Memory B cell (primary cell): ENCODE measurements at regions not wholly inside any gene's neighbourhood (a gene's known extent, or its start where the extent isn't known, plus 50 kb on each side); places are given as distances from the start of the nearest gene placed in this dataset.

Experiments
- ATAC-seq: fragments of 150-1000 bp; cut with Tn5 transposase; 2 replicates; pipeline ENCODE4 v1.10.0; 2021; ENCODE audit warnings: low read depth, mild to moderate bottlenecking, moderate library complexity
- DNase-seq, 2 donors: peaks; one replicate each; pipeline ENCODE4 v3.0.0; 2022; ENCODE audit warnings: low spot score in 2 of 2
- H3K27ac Mint-ChIP-seq: one replicate; pipeline ENCODE4 v1.8.0; 2022; ENCODE audit warnings: mild to moderate bottlenecking, moderate library complexity, mixed read lengths
- H3K27me3 Mint-ChIP-seq: one replicate; pipeline ENCODE4 v1.8.0; 2022; ENCODE audit warnings: mixed read lengths
- H3K36me3 Mint-ChIP-seq: one replicate; pipeline ENCODE4 v1.8.0; 2022; ENCODE audit warnings: mild to moderate bottlenecking, mixed read lengths
- H3K4me1 Mint-ChIP-seq: one replicate; pipeline ENCODE4 v1.8.0; 2022; ENCODE audit warnings: mixed read lengths
- H3K4me3 Mint-ChIP-seq: one replicate; pipeline ENCODE4 v1.8.0; 2022; ENCODE audit warnings: mild to moderate bottlenecking, moderate library complexity, mixed read lengths
- H3K9me3 Mint-ChIP-seq: one replicate; pipeline ENCODE4 v1.8.0; 2022; ENCODE audit warnings: mixed read lengths

DNA sequence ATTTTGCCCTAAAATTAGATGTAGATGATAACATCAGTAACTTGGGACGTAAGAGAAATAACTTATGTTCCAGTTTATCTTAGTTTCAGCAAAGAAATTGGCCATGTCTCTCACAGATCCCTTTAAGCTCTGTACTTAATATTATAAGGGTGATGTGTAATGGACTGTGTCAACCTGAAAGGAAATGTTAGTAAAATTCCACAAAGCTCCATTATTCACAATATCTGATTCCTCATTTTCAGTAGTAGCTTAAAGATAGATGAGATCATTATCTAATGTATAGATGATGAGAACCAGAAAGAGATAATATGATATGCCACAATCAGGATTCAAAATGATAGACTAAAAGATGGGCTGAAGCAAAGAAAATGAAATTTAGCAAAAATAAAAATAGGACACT is 316.8 kb upstream of the CHRM2 start:
- DNase-seq (no peak), ATAC-seq (no peak)
- H3K4me1 Mint-ChIP-seq, result no peaks in the 10 kb centered on the region
- no peaks in the 10 kb centered on the region for H3K36me3 Mint-ChIP-seq
- no peak overlapping the region for H3K4me3 Mint-ChIP-seq
- no peaks in the 10 kb centered on the region for H3K27me3 Mint-ChIP-seq
- peaks cover 3% of the 10 kb centered on the region for H3K9me3 Mint-ChIP-seq
- no peak overlapping the region for H3K27ac Mint-ChIP-seq

DNA sequence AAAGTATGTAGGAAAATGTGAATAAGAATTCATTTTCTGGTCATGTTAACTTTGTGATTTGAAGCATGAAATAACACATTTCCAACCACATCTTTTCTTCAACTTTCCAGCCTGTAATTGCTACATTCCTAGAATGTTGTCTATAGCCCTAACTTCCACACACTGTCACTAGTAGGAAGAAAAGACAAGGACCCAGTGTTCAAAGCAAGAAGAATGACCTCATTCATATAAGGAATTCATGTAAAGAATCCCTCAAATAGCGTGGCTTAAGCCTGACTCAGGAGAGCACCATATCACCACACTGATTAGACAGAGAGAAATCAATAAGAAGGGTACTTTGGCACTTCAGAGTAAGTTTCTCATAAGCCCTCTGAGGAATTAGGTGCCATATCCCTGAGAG is 318.7 kb upstream of the CHRM2 start:
- no peaks in the 10 kb centered on the region for H3K36me3 Mint-ChIP-seq
- no peak overlapping the region for H3K4me3 Mint-ChIP-seq
- peaks cover 3% of the 10 kb centered on the region for H3K9me3 Mint-ChIP-seq
- no peak overlapping the region for H3K27ac Mint-ChIP-seq
- DNase-seq, result no peak
- no peak for ATAC-seq
- H3K27me3 Mint-ChIP-seq, result no peaks in the 10 kb centered on the region
- no peaks in the 10 kb centered on the region for H3K4me1 Mint-ChIP-seq

DNA sequence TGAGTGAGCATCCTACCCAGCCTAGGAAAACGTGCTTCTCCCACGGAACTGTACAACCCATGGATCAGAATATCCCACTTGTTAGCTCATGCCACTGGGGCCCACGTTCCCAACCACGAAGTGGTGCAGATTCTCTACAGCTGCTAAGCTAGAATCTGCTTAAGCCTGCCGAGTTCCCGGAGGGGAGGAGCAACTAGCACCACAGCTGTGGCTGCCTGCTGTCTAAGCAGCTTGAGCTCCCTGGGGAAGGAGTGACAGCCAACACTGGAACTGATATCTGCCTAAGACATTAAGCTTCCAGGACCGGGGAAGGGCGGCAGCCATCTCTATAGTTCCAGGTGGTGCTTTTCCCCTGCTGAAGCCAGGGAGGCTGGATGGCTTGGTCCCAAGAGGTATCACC is 334.7 kb upstream of the CHRM2 start:
- ATAC-seq (no peak), DNase-seq (no peak)
- H3K4me1 Mint-ChIP-seq, result no peaks in the 10 kb centered on the region
- H3K36me3 Mint-ChIP-seq, result no peaks in the 10 kb centered on the region
- H3K4me3 Mint-ChIP-seq, result no peak overlapping the region
- H3K9me3 Mint-ChIP-seq, result peaks cover 15% of the 10 kb centered on the region
- no peaks in the 10 kb centered on the region for H3K27me3 Mint-ChIP-seq
- H3K27ac Mint-ChIP-seq, result no peak overlapping the region

DNA sequence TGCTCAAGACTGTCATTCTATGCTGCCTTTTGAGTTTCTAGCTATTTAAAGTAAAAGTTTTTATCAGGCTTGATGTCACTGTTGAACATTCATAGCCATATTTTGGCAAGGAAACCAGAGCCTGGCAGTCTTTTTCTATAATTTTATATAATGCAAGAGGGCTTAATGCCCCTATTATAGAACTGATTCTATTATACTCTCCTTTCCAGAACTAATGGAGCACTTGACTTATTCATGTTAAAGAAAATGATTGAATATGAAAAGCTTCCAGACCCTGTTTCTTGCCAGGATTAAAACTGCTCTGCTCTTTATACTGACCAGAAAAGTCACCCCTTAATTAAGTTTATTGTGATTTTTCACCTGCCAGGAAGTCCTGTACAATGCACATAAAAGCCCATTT is 337.6 kb upstream of the CHRM2 start:
- Mint-ChIP-seq H3K4me3 (no peak overlapping the region), H3K36me3 (no peaks in the 10 kb centered on the region)

DNA sequence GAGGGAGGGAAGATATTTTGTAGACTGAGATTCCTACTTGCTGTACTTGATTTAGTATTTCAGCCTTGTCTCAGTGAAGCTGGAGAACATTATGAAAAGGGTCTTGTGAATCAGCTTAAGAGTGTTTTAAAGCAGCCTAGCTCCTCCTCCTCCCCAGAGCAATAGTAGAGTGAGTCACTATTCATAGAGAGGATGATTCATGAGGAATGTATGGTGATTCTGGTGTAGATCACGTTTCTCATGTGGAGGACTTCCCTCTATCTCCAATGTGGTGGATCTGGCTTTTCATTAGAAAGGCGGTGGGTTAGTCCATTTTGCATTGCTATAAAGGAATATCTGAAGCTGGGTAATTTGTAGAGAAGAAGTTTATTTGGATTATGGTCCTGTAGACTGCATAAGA is 340.1 kb upstream of the CHRM2 start:
- Mint-ChIP-seq H3K9me3 (peaks cover 4% of the 10 kb centered on the region), H3K4me3 (no peak overlapping the region), H3K4me1 (no peaks in the 10 kb centered on the region), H3K27me3 (no peaks in the 10 kb centered on the region), H3K27ac (no peak overlapping the region), H3K36me3 (no peaks in the 10 kb centered on the region)
- ATAC-seq (no peak), DNase-seq (no peak)

More for the DNA sequence above, 337.6 kb upstream of the CHRM2 start:
- Mint-ChIP-seq H3K9me3 (peaks cover 9% of the 10 kb centered on the region), H3K27ac (no peak overlapping the region), H3K27me3 (no peaks in the 10 kb centered on the region), H3K4me1 (no peaks in the 10 kb centered on the region)
- ATAC-seq (no peak), DNase-seq (no peak)

DNA sequence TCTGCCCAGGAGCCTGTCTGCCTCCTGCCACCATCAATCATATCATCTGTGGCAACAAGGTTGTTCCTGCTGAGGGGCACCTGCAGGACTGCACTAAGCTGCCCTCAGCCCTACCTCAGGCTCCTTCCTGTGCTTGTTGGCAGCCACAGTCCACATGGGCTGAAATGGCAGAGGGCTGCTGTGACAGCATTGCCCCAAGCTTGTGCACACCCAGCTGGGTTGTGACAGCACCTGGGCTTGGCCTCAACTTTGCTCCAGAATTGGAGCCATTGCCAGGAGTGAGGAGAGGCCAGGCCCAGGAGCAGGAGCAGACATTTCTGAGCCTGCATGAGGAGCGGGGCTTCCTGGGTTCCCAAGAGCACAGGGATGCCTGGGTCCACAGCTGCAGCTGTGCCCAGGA is 340.9 kb upstream of the CHRM2 start:
- ATAC-seq (no peak), DNase-seq (no peak)
- Mint-ChIP-seq H3K27ac (no peak overlapping the region), H3K9me3 (peaks cover 1% of the 10 kb centered on the region), H3K27me3 (no peaks in the 10 kb centered on the region), H3K4me3 (no peak overlapping the region), H3K4me1 (no peaks in the 10 kb centered on the region), H3K36me3 (no peaks in the 10 kb centered on the region)

DNA sequence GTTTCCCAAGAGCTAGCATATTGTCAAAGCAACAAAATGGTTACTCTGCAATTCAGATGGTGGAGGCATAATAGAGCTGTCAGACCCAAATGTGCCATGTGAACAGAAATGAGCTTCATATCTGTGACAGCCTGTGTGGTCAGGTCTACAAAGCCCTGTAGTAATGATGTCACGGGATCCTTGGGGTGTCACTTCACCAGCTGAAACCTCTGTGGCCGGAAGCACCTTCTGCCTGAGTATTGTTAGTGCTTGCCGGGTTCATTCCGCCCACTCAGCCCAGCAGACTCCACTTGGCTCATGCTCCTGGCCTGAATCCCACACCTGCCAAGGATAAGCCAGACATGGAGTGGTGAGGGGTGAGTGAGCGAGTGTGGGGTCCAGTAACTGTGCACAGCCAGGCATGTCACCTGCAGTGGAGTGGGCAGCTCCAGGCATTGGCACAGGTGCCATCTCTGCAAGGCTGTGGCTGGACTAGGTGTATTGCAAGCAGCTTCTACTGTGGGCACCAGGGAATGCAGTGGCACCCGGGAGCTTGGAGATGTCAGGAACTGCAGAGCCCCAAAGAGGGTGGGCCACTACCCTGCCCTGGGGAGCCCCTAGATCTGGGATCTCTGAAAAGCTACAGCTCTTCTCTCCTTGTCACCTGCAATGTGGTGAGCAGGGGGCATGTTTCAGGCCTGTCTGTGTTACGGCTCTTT is 341.9 kb upstream of the CHRM2 start:
- Mint-ChIP-seq H3K4me1 (no peaks in the 10 kb centered on the region), H3K36me3 (no peaks in the 10 kb centered on the region), H3K9me3 (peaks cover 1% of the 10 kb centered on the region), H3K4me3 (no peak overlapping the region), H3K27me3 (no peaks in the 10 kb centered on the region), H3K27ac (no peak overlapping the region)
- ATAC-seq (no peak), DNase-seq (no peak)

DNA sequence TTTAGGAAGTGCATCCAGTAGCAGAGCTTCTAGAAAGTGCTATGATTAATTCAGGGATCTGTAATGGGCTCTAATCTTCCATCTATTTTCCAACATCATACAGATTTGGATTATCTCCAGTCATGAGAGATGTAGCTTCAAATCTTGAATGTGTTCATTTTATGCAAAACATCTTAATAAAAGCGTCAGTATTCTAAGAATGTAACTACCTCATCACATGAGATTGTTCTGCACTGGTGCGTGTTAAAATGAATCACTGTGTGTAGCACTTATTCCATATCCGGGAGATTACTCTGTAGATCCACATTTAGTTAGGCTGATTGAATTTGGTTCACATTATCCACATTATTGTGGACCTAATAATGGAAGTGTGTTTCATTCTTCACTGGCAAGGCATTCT is 344.9 kb upstream of the CHRM2 start:
- Mint-ChIP-seq H3K9me3 (peaks cover 3% of the 10 kb centered on the region), H3K27ac (no peak overlapping the region), H3K36me3 (no peaks in the 10 kb centered on the region), H3K4me3 (no peak overlapping the region), H3K27me3 (no peaks in the 10 kb centered on the region), H3K4me1 (no peaks in the 10 kb centered on the region)
- no peak for DNase-seq
- ATAC-seq, result no peak

DNA sequence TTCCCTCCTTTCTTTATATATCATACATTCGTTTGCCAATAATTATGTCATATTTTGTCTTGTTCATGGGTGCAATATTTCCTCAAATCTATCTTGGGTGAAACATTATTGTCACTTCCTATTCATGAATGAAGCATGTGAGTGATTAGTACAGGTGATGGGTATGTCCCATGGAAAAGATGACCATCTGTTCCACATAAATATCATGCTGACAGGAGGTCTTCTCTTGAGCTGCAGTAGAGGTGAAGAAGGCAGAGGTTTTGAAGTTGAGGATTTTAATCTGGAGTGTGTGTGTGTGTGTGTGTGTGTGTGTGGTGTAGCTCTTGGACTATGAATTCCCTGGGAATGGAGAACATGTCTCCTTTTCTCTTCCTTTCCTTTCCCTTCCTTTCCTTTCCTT is 350.5 kb upstream of the CHRM2 start:
- Mint-ChIP-seq H3K36me3 (no peaks in the 10 kb centered on the region), H3K4me1 (no peaks in the 10 kb centered on the region), H3K4me3 (no peak overlapping the region), H3K27ac (no peak overlapping the region), H3K27me3 (no peaks in the 10 kb centered on the region), H3K9me3 (peaks cover 8% of the 10 kb centered on the region)
- DNase-seq (no peak), ATAC-seq (no peak)

DNA sequence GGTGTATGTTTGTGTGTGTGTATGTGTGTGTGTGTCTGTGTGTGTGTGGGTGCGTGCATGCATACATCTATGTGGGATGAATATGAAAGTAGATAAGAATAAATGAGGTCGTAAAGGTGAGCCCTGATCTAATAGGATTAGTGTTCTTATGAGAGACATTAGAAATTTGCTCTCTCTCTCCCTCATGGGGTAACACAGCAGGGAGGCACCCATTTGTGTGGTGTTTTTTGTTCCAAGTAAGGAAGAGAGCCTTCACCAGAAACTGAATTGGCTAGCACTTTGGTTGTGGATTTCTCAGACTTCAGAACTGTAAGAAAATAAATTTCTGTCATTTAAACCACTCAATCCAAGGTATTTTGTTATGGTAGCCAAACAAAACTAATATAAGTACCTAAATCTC is 353.7 kb upstream of the CHRM2 start:
- H3K36me3 Mint-ChIP-seq, result no peaks in the 10 kb centered on the region
- no peak for DNase-seq
- ATAC-seq, result no peak
- no peak overlapping the region for H3K4me3 Mint-ChIP-seq
- H3K27me3 Mint-ChIP-seq, result no peaks in the 10 kb centered on the region
- H3K27ac Mint-ChIP-seq, result no peak overlapping the region
- no peaks in the 10 kb centered on the region for H3K4me1 Mint-ChIP-seq
- peaks cover 12% of the 10 kb centered on the region for H3K9me3 Mint-ChIP-seq

DNA sequence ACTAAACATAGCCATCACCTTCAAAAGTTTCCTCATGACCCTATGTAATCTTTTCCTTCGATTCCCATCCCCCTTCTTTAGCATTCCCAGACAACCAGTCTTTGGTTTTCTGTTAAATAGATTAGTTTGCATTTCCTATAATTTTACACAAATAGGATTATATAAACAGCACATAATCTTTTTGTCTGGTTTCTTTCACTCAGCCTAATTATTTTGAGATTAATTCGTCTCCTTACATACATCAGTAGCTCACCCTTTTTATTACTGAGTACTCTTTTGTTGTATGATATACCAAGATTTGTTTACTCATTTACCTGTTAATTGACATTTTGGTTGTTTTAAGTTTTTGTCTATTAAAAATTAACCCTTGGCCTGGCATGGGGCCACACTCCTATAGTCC is 354.7 kb upstream of the CHRM2 start:
- H3K4me1 Mint-ChIP-seq, result no peaks in the 10 kb centered on the region
- no peak for DNase-seq
- H3K9me3 Mint-ChIP-seq, result peaks cover 10% of the 10 kb centered on the region
- H3K36me3 Mint-ChIP-seq, result no peaks in the 10 kb centered on the region
- H3K27me3 Mint-ChIP-seq, result no peaks in the 10 kb centered on the region
- H3K4me3 Mint-ChIP-seq, result no peak overlapping the region
- ATAC-seq, result no peak
- H3K27ac Mint-ChIP-seq, result no peak overlapping the region

DNA sequence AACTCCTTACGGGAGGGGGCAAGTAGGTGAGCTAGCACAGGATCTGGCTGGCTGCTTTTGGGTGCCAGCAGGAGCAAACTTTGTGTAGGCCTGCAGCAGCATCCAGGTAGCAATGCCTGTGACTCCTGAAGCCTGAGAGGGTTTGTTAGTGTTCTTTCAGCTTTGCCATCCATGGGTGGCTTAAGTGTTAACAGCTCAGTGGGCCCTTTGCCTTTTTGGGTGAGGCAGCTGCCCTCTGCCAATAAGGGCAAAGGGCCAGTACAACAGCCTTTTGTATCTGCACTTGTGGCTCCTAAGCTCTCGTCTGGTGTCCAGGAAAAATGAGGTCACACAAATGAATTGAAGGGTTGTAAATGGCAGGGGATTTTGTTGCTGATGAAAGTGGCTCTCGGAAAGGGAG is 359.0 kb upstream of the CHRM2 start:
- Mint-ChIP-seq H3K36me3 (no peaks in the 10 kb centered on the region), H3K27me3 (no peaks in the 10 kb centered on the region), H3K4me3 (no peak overlapping the region), H3K27ac (no peak overlapping the region), H3K9me3 (peaks cover 9% of the 10 kb centered on the region), H3K4me1 (no peaks in the 10 kb centered on the region)
- DNase-seq, result no peak
- ATAC-seq, result no peak

DNA sequence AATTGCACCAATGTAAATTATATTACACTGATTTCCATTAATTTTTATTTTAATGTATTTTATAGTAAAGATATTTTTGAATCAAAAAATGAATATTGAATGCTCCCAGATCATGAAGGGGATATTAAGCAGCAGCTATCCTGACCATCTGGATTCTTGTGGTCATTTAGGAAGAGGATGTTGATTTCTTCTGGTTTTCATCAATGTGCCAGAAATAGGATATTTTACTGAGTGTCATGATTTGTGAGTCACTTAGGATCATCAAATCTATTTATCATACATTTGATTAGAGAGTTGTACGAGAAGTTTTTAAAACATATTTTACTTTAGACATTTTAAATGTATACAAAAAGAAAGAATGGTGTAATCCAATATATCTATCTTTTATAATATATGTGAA is 366.3 kb upstream of the CHRM2 start:
- no peak for ATAC-seq
- Mint-ChIP-seq H3K4me3 (no peak overlapping the region), H3K27me3 (no peaks in the 10 kb centered on the region), H3K27ac (no peak overlapping the region), H3K4me1 (no peaks in the 10 kb centered on the region), H3K9me3 (peaks cover 4% of the 10 kb centered on the region), H3K36me3 (no peaks in the 10 kb centered on the region)
- no peak for DNase-seq

DNA sequence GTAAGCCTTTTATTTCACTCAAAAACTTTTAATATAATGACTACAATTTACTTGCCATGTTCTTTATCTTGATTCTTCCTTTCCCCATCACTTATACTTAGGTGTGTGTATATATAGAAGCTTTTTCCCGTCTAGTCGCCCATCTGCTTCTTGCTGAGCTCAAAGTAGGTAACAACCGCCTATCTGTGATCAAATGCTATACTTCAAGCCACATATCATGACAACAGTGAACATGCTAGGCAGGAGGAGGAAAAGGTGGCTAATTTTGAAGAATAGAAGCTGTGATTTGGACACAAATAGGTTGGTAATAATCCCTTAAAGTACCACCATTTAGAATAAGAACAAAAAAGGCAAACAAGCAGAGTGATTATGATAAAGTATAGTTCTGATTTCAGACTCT is 367.3 kb upstream of the CHRM2 start:
- no peaks in the 10 kb centered on the region for H3K36me3 Mint-ChIP-seq
- H3K9me3 Mint-ChIP-seq, result peaks cover 4% of the 10 kb centered on the region
- ATAC-seq (no peak), DNase-seq (no peak)
- H3K27ac Mint-ChIP-seq, result no peak overlapping the region
- H3K27me3 Mint-ChIP-seq, result no peaks in the 10 kb centered on the region
- H3K4me1 Mint-ChIP-seq, result no peaks in the 10 kb centered on the region
- H3K4me3 Mint-ChIP-seq, result no peak overlapping the region

DNA sequence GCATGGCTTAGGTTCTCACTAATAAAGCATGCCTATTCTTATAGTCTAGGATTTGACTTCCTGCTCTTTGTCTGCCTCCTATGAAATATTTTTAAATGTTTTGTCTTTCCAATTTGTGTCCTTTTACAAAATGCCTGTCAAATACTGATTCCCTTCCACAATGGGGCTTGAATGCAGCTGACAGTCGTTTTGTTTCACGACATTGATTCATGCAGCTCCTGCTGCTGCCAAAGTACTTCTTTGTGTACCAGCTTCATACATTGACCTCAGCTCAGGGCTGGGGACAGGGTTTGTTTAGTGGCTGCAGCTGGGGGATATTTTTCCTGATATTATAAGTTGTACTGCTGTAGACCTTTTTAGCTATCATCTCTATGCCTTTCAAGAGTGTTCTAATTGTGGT is 371.9 kb upstream of the CHRM2 start:
- Mint-ChIP-seq H3K27me3 (no peaks in the 10 kb centered on the region), H3K36me3 (no peaks in the 10 kb centered on the region), H3K4me1 (no peaks in the 10 kb centered on the region), H3K27ac (no peak overlapping the region), H3K4me3 (no peak overlapping the region), H3K9me3 (peaks cover 6% of the 10 kb centered on the region)
- ATAC-seq (no peak), DNase-seq (no peak)
